ENCODE measurements at regions not wholly inside any gene's neighbourhood (a gene's known extent, or its start where the extent isn't known, plus 50 kb on each side); places are given as distances from the start of the nearest gene placed in this dataset.

GRCh38 chr1:88118176-88118845 lies 565.8 kb upstream of the PKN2 start:
- no peak for DNase-seq
- Histone ChIP-seq H3K36me3 (ENCODE audit: low read depth, missing control alignments) (no peaks in the 10 kb centered on the region), H3K27me3 (no peaks in the 10 kb centered on the region), H3K27ac (no peak overlapping the region), H3K9me3 (no peaks in the 10 kb centered on the region), H3K4me1 (no peaks in the 10 kb centered on the region), H3K4me3 (no peak overlapping the region)
- intact Hi-C loops (cut with DNase I; ENCODE audit: low total_unique reads) = no loop called here
- WGBS, 2 donors = 78 to 83% methylated on average over 6 of the region's 6 CpGs
- TF ChIP-seq CTCF (IDR thresholded peaks at IDR 0.05) = no peak
- no peak for TF ChIP-seq POLR2A (IDR thresholded peaks at IDR 0.05)

GRCh38 chr1:88124614-88125013 lies 559.5 kb upstream of the PKN2 start:
- no peak for DNase-seq
- TF ChIP-seq CTCF (IDR thresholded peaks at IDR 0.05) = no peak
- no peak overlapping the region for H3K4me3 ChIP-seq

GRCh38 chr1:88126467-88126866 lies 557.6 kb upstream of the PKN2 start:
- H3K4me1 ChIP-seq = peaks cover 4% of the 10 kb centered on the region
- no peak overlapping the region for H3K4me3 ChIP-seq
- H3K36me3 ChIP-seq (ENCODE audit: low read depth, missing control alignments) = no peaks in the 10 kb centered on the region
- intact Hi-C loops (cut with DNase I; ENCODE audit: low total_unique reads) = no loop called here
- no peak overlapping the region for H3K27ac ChIP-seq
- no peaks in the 10 kb centered on the region for H3K9me3 ChIP-seq
- WGBS, 2 donors = 91 to 95% methylated on average over 2 of the region's 2 CpGs
- H3K27me3 ChIP-seq = no peaks in the 10 kb centered on the region
- TF ChIP-seq POLR2A (IDR thresholded peaks at IDR 0.05) (no peak), CTCF (IDR thresholded peaks at IDR 0.05) (no peak)
- no peak for DNase-seq

More at GRCh38 chr1:88124614-88125013, 559.5 kb upstream of the PKN2 start:
- H3K27me3 ChIP-seq = no peaks in the 10 kb centered on the region
- no peaks in the 10 kb centered on the region for H3K36me3 ChIP-seq (ENCODE audit: low read depth, missing control alignments)
- intact Hi-C loops (cut with DNase I; ENCODE audit: low total_unique reads) = no loop called here
- H3K9me3 ChIP-seq = no peaks in the 10 kb centered on the region
- WGBS, 2 donors = 79 to 95% methylated on average over 1 of the region's 1 CpG
- peaks cover 4% of the 10 kb centered on the region for H3K4me1 ChIP-seq
- no peak overlapping the region for H3K27ac ChIP-seq

- intact Hi-C loops (cut with DNase I; ENCODE audit: low total_unique reads) = no loop called here
- no peak for DNase-seq
- no peak for TF ChIP-seq POLR2A (IDR thresholded peaks at IDR 0.05)
- no peak for TF ChIP-seq CTCF (IDR thresholded peaks at IDR 0.05)
- no peaks in the 10 kb centered on the region for H3K27me3 ChIP-seq
- H3K4me1 ChIP-seq = no peaks in the 10 kb centered on the region
- H3K36me3 ChIP-seq (ENCODE audit: low read depth, missing control alignments) = no peaks in the 10 kb centered on the region
- H3K27ac ChIP-seq = no peak overlapping the region
- no peak overlapping the region for H3K4me3 ChIP-seq
- no peaks in the 10 kb centered on the region for H3K9me3 ChIP-seq
- WGBS, 2 donors = 90 to 98% methylated on average over 1 of the region's 1 CpG
Measured at GRCh38 chr1:88133991-88134390, 550.1 kb upstream of the PKN2 start.

All from testis (tissue), 2 donors.